IMR-90 (cell line): ENCODE measurements at regions not wholly inside any gene's neighbourhood (a gene's known extent, or its start where the extent isn't known, plus 50 kb on each side); places are given as distances from the start of the nearest gene placed in this dataset.

Experiments used
- ATAC-seq: fragments of 200-7000 bp; cut with Tn5 transposase; 2 replicates; pipeline ENCODE4 v1.9.1; 2020; ENCODE audit warnings: low read depth, mild to moderate bottlenecking, moderate library complexity
- BruUV-seq: library from RNA; stranded (reverse); fragments of 400-500 nt; replicated peaks from 2 replicates; lab custom pipeline; 2021; lab: Mats Ljungman, UMichigan
- CTCF ChIA-PET: fragments of 300-600 bp; formaldehyde crosslinking; extraction: SDS; loops from one replicate; lab custom pipeline; 2021; ENCODE audit warnings: antibody characterized with exemption; lab: Yijun Ruan, JAX
- POLR2A ChIA-PET: fragments of 300-600 bp; sonication (Branson Sonifier 250); formaldehyde crosslinking; loops from one replicate; lab custom pipeline; 2022; ENCODE audit warnings: antibody characterized with exemption; ENCODE audit not compliant: unreplicated experiment; lab: Charles Lee
- DNase-seq: peaks from one replicate; pipeline ENCODE4 v3.0.0; 2013
- H2AFZ ChIP-seq: replicated peaks from 2 replicates; pipeline ENCODE3; 2013; ENCODE audit warnings: low read length, mild to moderate bottlenecking; ENCODE audit not compliant: poor library complexity
- H2AK5ac ChIP-seq: 2 replicates; pipeline ENCODE4 v1.6.1; 2013; ENCODE audit warnings: low read depth, low read length, inconsistent platforms
- H2AK9ac ChIP-seq: replicated peaks from 2 replicates; pipeline ENCODE3; 2013; ENCODE audit warnings: mild to moderate bottlenecking, low read depth, low read length, moderate library complexity; ENCODE audit not compliant: poor library complexity
- H2BK120ac ChIP-seq: 2 replicates; pipeline ENCODE4 v1.6.1; 2013; ENCODE audit warnings: low read depth, low read length, inconsistent platforms
- H2BK15ac ChIP-seq: 3 replicates; pipeline ENCODE4 v1.6.1; 2013; ENCODE audit warnings: low read depth, low read length, inconsistent platforms
- H2BK20ac ChIP-seq: 2 replicates; pipeline ENCODE4 v1.6.1; 2013; ENCODE audit warnings: low read depth, mild to moderate bottlenecking, inconsistent platforms, low read length, moderate library complexity
- H2BK5ac ChIP-seq: 2 replicates; pipeline ENCODE4 v1.6.1; 2013; ENCODE audit warnings: mild to moderate bottlenecking, low read depth, low read length, inconsistent platforms; ENCODE audit not compliant: poor library complexity, severe bottlenecking
- H3K14ac ChIP-seq: replicated peaks from 2 replicates; pipeline ENCODE4 v1.6.1; 2013; ENCODE audit warnings: low read depth, low read length, inconsistent platforms
- H3K18ac ChIP-seq: 2 replicates; pipeline ENCODE4 v1.6.1; 2013; ENCODE audit warnings: low read depth, low read length, control low read depth
- H3K23ac ChIP-seq: 2 replicates; pipeline ENCODE4 v1.6.1; 2013; ENCODE audit warnings: low read depth, low read length, inconsistent platforms
- H3K27ac ChIP-seq: 2 replicates; pipeline ENCODE4 v1.5.1; 2013; ENCODE audit warnings: mild to moderate bottlenecking, control low read depth, low read length; ENCODE audit not compliant: insufficient read depth
- H3K27me3 ChIP-seq: 2 replicates; pipeline ENCODE4 v1.6.1; 2013; ENCODE audit warnings: low read length; ENCODE audit not compliant: control insufficient read depth, insufficient read depth
- H3K36me3 ChIP-seq: 2 replicates; pipeline ENCODE4 v1.6.1; 2013; ENCODE audit warnings: low read length, mixed read lengths; ENCODE audit not compliant: control insufficient read depth, insufficient read depth
- H3K4ac ChIP-seq: 2 replicates; pipeline ENCODE4 v1.6.1; 2013; ENCODE audit warnings: low read depth, low read length, inconsistent platforms
- H3K4me1 ChIP-seq: 2 replicates; pipeline ENCODE4 v1.6.1; 2013; ENCODE audit warnings: low read length, mixed read lengths; ENCODE audit not compliant: control insufficient read depth, insufficient read depth
- H3K4me2 ChIP-seq: 2 replicates; pipeline ENCODE4 v1.6.1; 2013; ENCODE audit warnings: low read depth, mild to moderate bottlenecking, control low read depth, low read length, moderate library complexity
- H3K4me3 ChIP-seq: 2 replicates; pipeline ENCODE4 v1.5.1; 2013; ENCODE audit warnings: low read depth, mild to moderate bottlenecking, control low read depth, low read length, moderate library complexity; ENCODE audit not compliant: insufficient read depth
- H3K56ac ChIP-seq: 2 replicates; pipeline ENCODE4 v1.6.1; 2013; ENCODE audit warnings: low read length, inconsistent platforms; ENCODE audit not compliant: insufficient read depth; ENCODE audit errors: extremely low read depth
- H3K79me1 ChIP-seq, 2 experiments: 2 replicates each; pipeline ENCODE4 v1.6.1; 2013; ENCODE audit warnings: low read length in 2 of 2, inconsistent platforms in 1 of 2, low read depth in 1 of 2
- H3K9ac ChIP-seq: 2 replicates; pipeline ENCODE4 v1.6.1; 2013; ENCODE audit warnings: low read depth, low read length, control low read depth
- H3K9me1 ChIP-seq: 2 replicates; pipeline ENCODE4 v1.6.1; 2013; ENCODE audit warnings: low read length, inconsistent platforms; ENCODE audit not compliant: insufficient read depth
- H3K9me3 ChIP-seq: 2 replicates; pipeline ENCODE4 v1.6.1; 2013; ENCODE audit warnings: low read length; ENCODE audit not compliant: control insufficient read depth, insufficient read depth
- H4K20me1 ChIP-seq: 2 replicates; pipeline ENCODE4 v1.6.1; 2013; ENCODE audit warnings: low read length, inconsistent platforms; ENCODE audit not compliant: insufficient read depth
- H4K5ac ChIP-seq: 2 replicates; pipeline ENCODE4 v1.6.1; 2013; ENCODE audit warnings: mild to moderate bottlenecking, low read depth, low read length, control low read depth
- H4K8ac ChIP-seq, 2 experiments: 2 replicates each; pipeline ENCODE4 v1.6.1; 2013; ENCODE audit warnings: low read depth in 2 of 2, low read length in 2 of 2, control low read depth in 1 of 2, inconsistent platforms in 1 of 2
- H4K91ac ChIP-seq: 2 replicates; pipeline ENCODE4 v1.6.1; 2013; ENCODE audit warnings: low read depth, low read length, inconsistent platforms; ENCODE audit not compliant: insufficient read depth
- BHLHE40 ChIP-seq: fragments of 150-350 bp; IDR thresholded peaks from 2 replicates; pipeline ENCODE4 v1.6.1; 2016; ENCODE audit warnings: mild to moderate bottlenecking, low read depth, low read length
- FOS ChIP-seq: fragments of 150-350 bp; IDR thresholded peaks from 2 replicates; pipeline ENCODE4 v1.6.1; 2016; ENCODE audit warnings: low read depth, low read length
- MAFK ChIP-seq: IDR thresholded peaks from 2 replicates; pipeline ENCODE4 v1.6.1; 2012; ENCODE audit warnings: low read depth, low read length, improper control_type of control experiment
- MAZ ChIP-seq: IDR thresholded peaks from 2 replicates; pipeline ENCODE4 v1.6.1; 2012; ENCODE audit warnings: low read depth, mild to moderate bottlenecking, low read length, improper control_type of control experiment, moderate library complexity, borderline replicate concordance
- POLR2A ChIP-seq: IDR thresholded peaks from 2 replicates; pipeline ENCODE4 v1.6.1; 2012; ENCODE audit warnings: mild to moderate bottlenecking, low read depth, low read length
- RAD21 ChIP-seq: IDR thresholded peaks from 2 replicates; pipeline ENCODE4 v1.6.1; 2012; ENCODE audit warnings: low read length, improper control_type of control experiment
- RCOR1 ChIP-seq: IDR thresholded peaks from 2 replicates; pipeline ENCODE4 v1.6.1; 2012; ENCODE audit warnings: mild to moderate bottlenecking, low read length, improper control_type of control experiment; ENCODE audit not compliant: insufficient replicate concordance
- RFX5 ChIP-seq: IDR thresholded peaks from 2 replicates; pipeline ENCODE4 v1.8.0; 2012; ENCODE audit warnings: low read depth, mild to moderate bottlenecking, low read length, moderate library complexity
- WGBS, 2 experiments: methylation state at CpG; one replicate each; pipeline versions ENCODE4 v1.1.5 to v1.1.7; 2013; ENCODE audit warnings: missing lambda C conversion rate in 2 of 2; ENCODE audit not compliant: insufficient read length in 1 of 2; ENCODE audit errors: extremely low coverage in 2 of 2; 5-methylcytosine and 5-hydroxymethylcytosine counted together
- dilution Hi-C: fragments of 300-500 bp; cut with HindIII; formaldehyde crosslinking; loops from one replicate; pipeline ENCODE4 v1.14.3; 2018; ENCODE audit warnings: low sequenced_read_pairs; ENCODE audit not compliant: unreplicated experiment
- in situ Hi-C: fragments of 300-500 bp; cut with MboI; formaldehyde crosslinking; loops from 3 replicates; pipeline ENCODE4 v1.14.3; 2019; ENCODE audit warnings: low sequenced_read_pairs, inconsistent platforms, mixed read lengths
- intact Hi-C: fragments of 100-400 bp; cut with micrococcal nuclease; formaldehyde crosslinking; loops from 2 replicates; pipeline ENCODE4 v1.10.0; 2022
- TF ChIP-seq, protein P1 (sequence below): fragments of 150-350 bp; IDR thresholded peaks from 2 replicates; pipeline ENCODE4 v1.6.1; 2016; ENCODE audit warnings: low read depth, mild to moderate bottlenecking, low read length, moderate library complexity, borderline replicate concordance
- TF ChIP-seq, protein P2 (sequence below): conservative IDR thresholded peaks from 2 replicates; pipeline ENCODE4 v1.5.1; 2012; ENCODE audit warnings: mild to moderate bottlenecking, low read depth, low read length, improper control_type of control experiment
- TF ChIP-seq, protein P3 (sequence below): fragments of 150-350 bp; IDR thresholded peaks from 2 replicates; pipeline ENCODE4 v1.6.1; 2017; ENCODE audit warnings: mild to moderate bottlenecking, antibody characterized with exemption, low read length, low read depth

DNA sequence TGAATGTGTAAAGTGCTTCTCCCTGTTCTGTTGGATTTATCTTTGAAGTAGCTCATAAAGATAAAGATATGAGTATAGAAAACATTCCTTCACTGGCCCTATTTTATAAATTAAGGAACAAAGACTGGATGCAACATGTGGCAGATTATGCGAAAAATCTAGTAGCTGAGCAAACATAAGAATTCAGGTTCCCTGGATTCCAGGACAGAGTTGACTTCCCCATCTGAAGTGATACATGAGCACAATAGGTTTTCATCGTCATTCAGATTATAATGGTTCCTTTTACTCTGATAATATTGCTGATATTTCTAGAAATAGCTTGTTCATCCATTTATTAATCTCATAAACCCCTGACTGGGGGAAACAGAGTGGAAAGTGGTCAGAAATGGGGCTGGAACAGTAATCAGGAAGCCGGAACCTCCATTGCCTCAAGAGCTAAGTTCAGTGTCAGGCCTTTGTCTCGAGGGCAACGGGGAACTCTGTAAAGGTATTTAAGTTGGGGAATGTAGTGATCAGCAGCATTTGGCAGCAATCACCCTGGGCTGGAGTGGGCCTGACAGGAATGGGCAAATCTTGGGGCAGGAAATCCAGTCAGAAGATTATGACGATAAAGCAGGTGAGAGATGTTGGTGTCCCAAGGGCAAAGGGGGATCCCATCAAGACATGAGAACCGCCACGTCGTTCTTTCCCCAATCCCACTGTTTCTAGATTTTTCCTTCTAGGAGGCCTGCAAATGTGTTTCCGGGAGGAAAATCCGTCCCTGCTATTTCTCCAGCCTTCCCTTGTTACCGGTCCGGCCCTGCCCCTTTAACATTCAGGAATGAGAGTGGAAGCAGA, 232.5 kb upstream of the SERP2 start:
- dilution Hi-C loops: no loop called here
- Histone ChIP-seq H2AK9ac (peak overlapping the region; percentile 92), H2AFZ (peak overlapping the region; percentile 96), H3K4me1 (peaks cover 8% of the 10 kb centered on the region), H2BK120ac (peak overlapping the region; percentile 72), H3K18ac (peak overlapping the region; percentile 93), H2AK5ac (peak overlapping the region; percentile 84), H3K79me1 (peaks cover 0 to 6% of the 10 kb centered on the region in 2 experiments; a peak in 2 of 4 replicates), H3K36me3 (no peaks in the 10 kb centered on the region), H3K56ac (peak overlapping the region; percentile 73), H3K4ac (peak overlapping the region; percentile 92), H2BK15ac (0 out of 3 replicates have a peak overlapping the region, but pooled peaks have one; percentile 33), H3K27me3 (peaks cover 2% of the 10 kb centered on the region; the same call in 1 of the 2 replicates), H4K8ac (peak overlapping the region; percentile 95 to 100), H2BK5ac (peak overlapping the region; percentile 90), H3K14ac (peak overlapping the region; percentile 99), H4K20me1 (no peaks in the 10 kb centered on the region), H3K9ac (peak overlapping the region; percentile 92), H3K4me2 (peak overlapping the region; percentile 96), H3K27ac (peak overlapping the region; percentile 92), H4K91ac (peak overlapping the region; percentile 88), H3K9me3 (no peaks in the 10 kb centered on the region), H3K4me3 (peak overlapping the region; percentile 67), H4K5ac (peak overlapping the region; percentile 98), H3K9me1 (0 out of 2 replicates have a peak, but pooled peaks cover 4% of the 10 kb centered on the region), H3K23ac (peak overlapping the region; percentile 95), H2BK20ac (no peak overlapping the region)
- BruUV-seq: no TSS peak
- in situ Hi-C loops: no loop called here
- TF ChIP-seq BHLHE40: no peak
- no peak for TF ChIP-seq FOS
- no peak for TF ChIP-seq RFX5
- no peak for TF ChIP-seq RAD21
- TF ChIP-seq, protein P1, sequence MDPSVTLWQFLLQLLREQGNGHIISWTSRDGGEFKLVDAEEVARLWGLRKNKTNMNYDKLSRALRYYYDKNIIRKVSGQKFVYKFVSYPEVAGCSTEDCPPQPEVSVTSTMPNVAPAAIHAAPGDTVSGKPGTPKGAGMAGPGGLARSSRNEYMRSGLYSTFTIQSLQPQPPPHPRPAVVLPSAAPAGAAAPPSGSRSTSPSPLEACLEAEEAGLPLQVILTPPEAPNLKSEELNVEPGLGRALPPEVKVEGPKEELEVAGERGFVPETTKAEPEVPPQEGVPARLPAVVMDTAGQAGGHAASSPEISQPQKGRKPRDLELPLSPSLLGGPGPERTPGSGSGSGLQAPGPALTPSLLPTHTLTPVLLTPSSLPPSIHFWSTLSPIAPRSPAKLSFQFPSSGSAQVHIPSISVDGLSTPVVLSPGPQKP: no peak
- TF ChIP-seq RCOR1: no peak
- TF ChIP-seq, protein P2, sequence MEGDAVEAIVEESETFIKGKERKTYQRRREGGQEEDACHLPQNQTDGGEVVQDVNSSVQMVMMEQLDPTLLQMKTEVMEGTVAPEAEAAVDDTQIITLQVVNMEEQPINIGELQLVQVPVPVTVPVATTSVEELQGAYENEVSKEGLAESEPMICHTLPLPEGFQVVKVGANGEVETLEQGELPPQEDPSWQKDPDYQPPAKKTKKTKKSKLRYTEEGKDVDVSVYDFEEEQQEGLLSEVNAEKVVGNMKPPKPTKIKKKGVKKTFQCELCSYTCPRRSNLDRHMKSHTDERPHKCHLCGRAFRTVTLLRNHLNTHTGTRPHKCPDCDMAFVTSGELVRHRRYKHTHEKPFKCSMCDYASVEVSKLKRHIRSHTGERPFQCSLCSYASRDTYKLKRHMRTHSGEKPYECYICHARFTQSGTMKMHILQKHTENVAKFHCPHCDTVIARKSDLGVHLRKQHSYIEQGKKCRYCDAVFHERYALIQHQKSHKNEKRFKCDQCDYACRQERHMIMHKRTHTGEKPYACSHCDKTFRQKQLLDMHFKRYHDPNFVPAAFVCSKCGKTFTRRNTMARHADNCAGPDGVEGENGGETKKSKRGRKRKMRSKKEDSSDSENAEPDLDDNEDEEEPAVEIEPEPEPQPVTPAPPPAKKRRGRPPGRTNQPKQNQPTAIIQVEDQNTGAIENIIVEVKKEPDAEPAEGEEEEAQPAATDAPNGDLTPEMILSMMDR: no peak
- TF ChIP-seq, protein P3, sequence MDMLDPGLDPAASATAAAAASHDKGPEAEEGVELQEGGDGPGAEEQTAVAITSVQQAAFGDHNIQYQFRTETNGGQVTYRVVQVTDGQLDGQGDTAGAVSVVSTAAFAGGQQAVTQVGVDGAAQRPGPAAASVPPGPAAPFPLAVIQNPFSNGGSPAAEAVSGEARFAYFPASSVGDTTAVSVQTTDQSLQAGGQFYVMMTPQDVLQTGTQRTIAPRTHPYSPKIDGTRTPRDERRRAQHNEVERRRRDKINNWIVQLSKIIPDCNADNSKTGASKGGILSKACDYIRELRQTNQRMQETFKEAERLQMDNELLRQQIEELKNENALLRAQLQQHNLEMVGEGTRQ: no peak
- no peak for TF ChIP-seq POLR2A
- no peak for TF ChIP-seq MAFK
- TF ChIP-seq MAZ: no peak
- CTCF ChIA-PET: interaction anchor here (0.6 to 1.0 kb wide), 2 partner anchors 296 to 767 kb away, joined by 3 read pairs; no protein-coding TSS in a partner anchor
- intact Hi-C loops: loop anchor here (5.0 kb wide), 1 partner anchor 234 kb away; no protein-coding TSS in a partner anchor
- DNase-seq (no peak), ATAC-seq (no peak)
- POLR2A ChIA-PET: interaction anchor here (0.7 to 0.8 kb wide), 2 partner anchors 54 to 130 kb away, joined by 8 to 28 read pairs; no protein-coding TSS in a partner anchor
- 74% methylated on average over 4 of the region's 13 CpGs; no CpG with 5 or more reads in 1 of the 2 experiments for WGBS, 2 experiments
